ENCODE measurements at regions not wholly inside any gene's neighbourhood (a gene's known extent, or its start where the extent isn't known, plus 50 kb on each side); places are given as distances from the start of the nearest gene placed in this dataset.

GRCh38 chr5:63572740-63573139 lies 389.5 kb downstream of the HTR1A start:
- Histone ChIP-seq H3K36me3 (replicated peaks; ENCODE audit: insufficient read depth, low read length) (no peaks in the 10 kb centered on the region), H3K79me2 (ENCODE audit: low read length) (no peaks in the 10 kb centered on the region), H3K27me3 (replicated peaks; ENCODE audit: insufficient read depth, low read length) (no peaks in the 10 kb centered on the region), H3K9ac (ENCODE audit: low read length) (no peak overlapping the region), H3K9me3 (replicated peaks; ENCODE audit: insufficient read depth, low read length) (no peaks in the 10 kb centered on the region), H3K4me3 (ENCODE audit: low read length) (no peak overlapping the region), H3F3A (ENCODE audit: insufficient read depth, low read length) (no peaks in the 10 kb centered on the region), H3K27ac (ENCODE audit: low read length) (no peak overlapping the region), H2AFZ (ENCODE audit: low read length) (no peak overlapping the region), H3K4me2 (ENCODE audit: low read depth, low read length) (no peak overlapping the region), H3K4me1 (ENCODE audit: low read length) (peaks cover 10% of the 10 kb centered on the region), H3K9me2 (replicated peaks; ENCODE audit: insufficient read depth, low read length) (no peaks in the 10 kb centered on the region), H4K20me1 (ENCODE audit: insufficient read depth, low read length) (no peaks in the 10 kb centered on the region)
- TF ChIP-seq CTCF (IDR thresholded peaks at IDR 0.05; ENCODE audit: low read length) = no peak
- DNase-seq = no peak

- Histone ChIP-seq H3K4me1 (ENCODE audit: low read length) (peaks cover 10% of the 10 kb centered on the region), H3K9me3 (replicated peaks; ENCODE audit: insufficient read depth, low read length) (no peaks in the 10 kb centered on the region), H3K27ac (ENCODE audit: low read length) (no peak overlapping the region), H3K9ac (ENCODE audit: low read length) (no peak overlapping the region), H3K4me2 (ENCODE audit: low read depth, low read length) (no peak overlapping the region), H3K36me3 (replicated peaks; ENCODE audit: insufficient read depth, low read length) (no peaks in the 10 kb centered on the region), H4K20me1 (ENCODE audit: insufficient read depth, low read length) (no peaks in the 10 kb centered on the region), H3K9me2 (replicated peaks; ENCODE audit: insufficient read depth, low read length) (no peaks in the 10 kb centered on the region), H3K79me2 (ENCODE audit: low read length) (no peaks in the 10 kb centered on the region), H2AFZ (ENCODE audit: low read length) (no peak overlapping the region), H3F3A (ENCODE audit: insufficient read depth, low read length) (no peaks in the 10 kb centered on the region), H3K27me3 (replicated peaks; ENCODE audit: insufficient read depth, low read length) (no peaks in the 10 kb centered on the region), H3K4me3 (ENCODE audit: low read length) (no peak overlapping the region)
- TF ChIP-seq EZH2phosphoT487 (IDR thresholded peaks at IDR 0.05; ENCODE audit: low read length) (no peak), EZH2 (optimal IDR thresholded peaks at IDR 0.05; ENCODE audit: low read depth, low read length) (no peak)
- DNase-seq = no peak
Measured at GRCh38 chr5:63570752-63571151, 391.5 kb downstream of the HTR1A start.

- Histone ChIP-seq H3K4me1 (ENCODE audit: low read length) (peaks cover 11% of the 10 kb centered on the region; the same call in 1 of the 2 replicates), H3K36me3 (replicated peaks; ENCODE audit: insufficient read depth, low read length) (no peaks in the 10 kb centered on the region), H4K20me1 (ENCODE audit: insufficient read depth, low read length) (no peaks in the 10 kb centered on the region), H3K9me2 (replicated peaks; ENCODE audit: insufficient read depth, low read length) (no peaks in the 10 kb centered on the region), H3K79me2 (ENCODE audit: low read length) (no peaks in the 10 kb centered on the region), H3K9me3 (replicated peaks; ENCODE audit: insufficient read depth, low read length) (no peaks in the 10 kb centered on the region), H3K4me3 (ENCODE audit: low read length) (no peak overlapping the region), H3K9ac (ENCODE audit: low read length) (no peak overlapping the region), H3K4me2 (ENCODE audit: low read depth, low read length) (no peak overlapping the region), H3K27me3 (replicated peaks; ENCODE audit: insufficient read depth, low read length) (no peaks in the 10 kb centered on the region), H3F3A (ENCODE audit: insufficient read depth, low read length) (peaks cover 9% of the 10 kb centered on the region; the same call in 1 of the 2 replicates), H3K27ac (ENCODE audit: low read length) (no peak overlapping the region), H2AFZ (ENCODE audit: low read length) (no peak overlapping the region)
- DNase-seq = no peak
- TF ChIP-seq EZH2phosphoT487 (IDR thresholded peaks at IDR 0.05; ENCODE audit: low read length) (no peak), EZH2 (optimal IDR thresholded peaks at IDR 0.05; ENCODE audit: low read depth, low read length) (no peak), CTCF (IDR thresholded peaks at IDR 0.05; ENCODE audit: low read length) (no peak)
Measured at GRCh38 chr5:63564789-63565188, 397.5 kb downstream of the HTR1A start.

GRCh38 chr5:63563008-63563917 lies 399.0 kb downstream of the HTR1A start:
- Histone ChIP-seq H2AFZ (ENCODE audit: low read length) (peak overlapping the region; percentile 93), H3K27ac (ENCODE audit: low read length) (peak overlapping the region; percentile 71; the same call in 1 of the 2 replicates), H3K9me2 (replicated peaks; ENCODE audit: insufficient read depth, low read length) (no peaks in the 10 kb centered on the region), H3K9ac (ENCODE audit: low read length) (peak overlapping the region; percentile 61), H3F3A (ENCODE audit: insufficient read depth, low read length) (peaks cover 9% of the 10 kb centered on the region; the same call in 1 of the 2 replicates), H3K9me3 (replicated peaks; ENCODE audit: insufficient read depth, low read length) (no peaks in the 10 kb centered on the region), H3K79me2 (ENCODE audit: low read length) (no peaks in the 10 kb centered on the region), H3K27me3 (replicated peaks; ENCODE audit: insufficient read depth, low read length) (no peaks in the 10 kb centered on the region), H3K4me2 (ENCODE audit: low read depth, low read length) (peak overlapping the region; percentile 89), H4K20me1 (ENCODE audit: insufficient read depth, low read length) (no peaks in the 10 kb centered on the region), H3K4me1 (ENCODE audit: low read length) (peaks cover 11% of the 10 kb centered on the region; the same call in 1 of the 2 replicates), H3K36me3 (replicated peaks; ENCODE audit: insufficient read depth, low read length) (no peaks in the 10 kb centered on the region), H3K4me3 (ENCODE audit: low read length) (peak overlapping the region; percentile 65)
- TF ChIP-seq EZH2phosphoT487 (IDR thresholded peaks at IDR 0.05; ENCODE audit: low read length) (no peak), CTCF (IDR thresholded peaks at IDR 0.05; ENCODE audit: low read length) (no peak), EZH2 (optimal IDR thresholded peaks at IDR 0.05; ENCODE audit: low read depth, low read length) (no peak)
- DNase-seq = peak; percentile 88
